Transverse colon (tissue), 4 donors: ENCODE measurements at regions not wholly inside any gene's neighbourhood (a gene's known extent, or its start where the extent isn't known, plus 50 kb on each side); places are given as distances from the start of the nearest gene placed in this dataset.
"Not testable (repeated sequence)": the region's sequence is repeated elsewhere in the genome, so short reads cannot be mapped to it uniquely, and the experiment has no call there.

ENCODE experiments used
- DNase-seq: peaks from one replicate; pipeline ENCODE4 v3.0.0-alpha.2; 2019
- H3K27ac ChIP-seq, 4 donors: fragments of 200-600 bp; sonication (generic); 2 replicates each; pipeline ENCODE4 v1.5.1; 2016 to 2018; ENCODE audit warnings: inconsistent platforms in 4 of 4
- H3K27me3 ChIP-seq: fragments of 200-600 bp; sonication (generic); 2 replicates; pipeline ENCODE4 v1.5.1; 2017; ENCODE audit warnings: inconsistent platforms
- H3K36me3 ChIP-seq, 4 donors: fragments of 200-600 bp; sonication (generic); 2 replicates each; pipeline ENCODE4 v1.5.1; 2017 to 2019; ENCODE audit warnings: inconsistent platforms in 4 of 4
- H3K4me1 ChIP-seq, 4 donors: fragments of 200-600 bp; sonication (generic); 2 replicates each; pipeline ENCODE4 v1.5.1; 2017 to 2020; ENCODE audit warnings: inconsistent platforms in 4 of 4
- H3K4me3 ChIP-seq, 4 donors: fragments of 200-600 bp; sonication (generic); 1 replicate in 1 of 4; 2 replicates in 3 of 4; pipeline versions ENCODE4 v1.5.1 to v1.6.1; 2017 to 2019; ENCODE audit warnings: inconsistent platforms in 4 of 4
- H3K9me3 ChIP-seq, 2 donors: fragments of 200-600 bp; sonication (generic); 2 replicates each; pipeline ENCODE4 v1.5.1; 2017 to 2019; ENCODE audit warnings: inconsistent platforms in 2 of 2
- CTCF ChIP-seq, 5 experiments: fragments of 200-600 bp in 3 of 5; fragments of 450-650 bp in 2 of 5; sonication (generic) in 3 of 5; IDR thresholded peaks; 1 replicate in 2 of 5; 2 replicates in 3 of 5; pipeline ENCODE4 v1.5.1; 2016 to 2017; ENCODE audit warnings: antibody characterized with exemption in 5 of 5, inconsistent platforms in 3 of 5, mild to moderate bottlenecking in 2 of 5, moderate library complexity in 1 of 5
- EP300 ChIP-seq: sonication (generic); formaldehyde crosslinking; IDR thresholded peaks from one replicate; pipeline ENCODE4 v1.6.1; 2017; ENCODE audit warnings: antibody characterized with exemption, low read depth
- POLR2A ChIP-seq: fragments of 450-650 bp; IDR thresholded peaks from one replicate; pipeline ENCODE4 v1.6.1; 2016; ENCODE audit warnings: antibody characterized with exemption, mild to moderate bottlenecking, moderate library complexity
- POLR2AphosphoS5 ChIP-seq, 3 donors: sonication (generic); formaldehyde crosslinking; IDR thresholded peaks; one replicate each; pipeline ENCODE4 v1.6.1; 2016; ENCODE audit warnings: antibody characterized with exemption in 3 of 3
- WGBS, 2 donors: methylation state at CpG; one replicate each; pipeline ENCODE4 v1.1.5; 2018; ENCODE audit warnings: low coverage in 1 of 2; 5-methylcytosine and 5-hydroxymethylcytosine counted together
- in situ Hi-C, 4 donors: fragments of 200-750 bp; cut with MboI; loops; one replicate each; pipeline versions ENCODE4 v1.15.0 to v1.15.1; 2017; ENCODE audit warnings: low sequenced_read_pairs in 3 of 4, low pct_ligation_motif_present in 1 of 4, low pct_unique_long_range_greater_than_20kb in 1 of 4
- intact Hi-C: fragments of 100-400 bp; cut with DNase I; formaldehyde crosslinking; loops from one replicate; pipeline ENCODE4 v1.15.1; 2023; ENCODE audit warnings: low total_unique reads

- Histone ChIP-seq H3K9me3 (no peaks in the 10 kb centered on the region), H3K27ac (no peak overlapping the region), H3K36me3 (no peaks in the 10 kb centered on the region), H3K27me3 (no peaks in the 10 kb centered on the region), H3K4me1 (no peaks in the 10 kb centered on the region), H3K4me3 (no peak overlapping the region)
- in situ Hi-C loops: loop anchor here in 3 of 4 donors (25.0 kb wide), 4 partner anchors 145 to 370 kb away; partner anchors contain the start of gene KLRB1 (in 1 of the 3)
- intact Hi-C loops: no loop called here
- WGBS, 2 donors: 86 to 100% methylated on average over 1 to 3 of the region's 3 CpGs
- TF ChIP-seq POLR2AphosphoS5 (IDR thresholded peaks at IDR 0.05): no peak
- TF ChIP-seq CTCF (IDR thresholded peaks at IDR 0.05): no peak
- TF ChIP-seq EP300: no peak
- TF ChIP-seq POLR2A: no peak
- DNase-seq: no peak
Observed at GRCh38 chr12:9342614-9343353, 134.6 kb upstream of the PZP start.

GRCh38 chr12:9341260-9341585, 133.0 kb upstream of the PZP start:
- H3K27me3 ChIP-seq: no peaks in the 10 kb centered on the region
- H3K36me3 ChIP-seq: no peaks in the 10 kb centered on the region
- H3K4me1 ChIP-seq: no peaks in the 10 kb centered on the region
- in situ Hi-C loops (loop anchor here in 3 of 4 donors (25.0 kb wide), 4 partner anchors 146 to 371 kb away; partner anchors contain the start of gene KLRB1 (in 1 of the 3)), intact Hi-C loops (no loop called here)
- 60 to 89% methylated on average over 1 to 2 of the region's 2 CpGs for WGBS, 2 donors
- no peaks in the 10 kb centered on the region for H3K9me3 ChIP-seq
- no peak for TF ChIP-seq CTCF (IDR thresholded peaks at IDR 0.05)
- TF ChIP-seq POLR2A: no peak
- no peak for TF ChIP-seq EP300
- TF ChIP-seq POLR2AphosphoS5 (IDR thresholded peaks at IDR 0.05): no peak
- DNase-seq: no peak
- no peak overlapping the region for H3K4me3 ChIP-seq
- no peak overlapping the region for H3K27ac ChIP-seq

- H3K4me3 ChIP-seq: no peak overlapping the region
- DNase-seq: no peak
- no peak overlapping the region for H3K27ac ChIP-seq
- in situ Hi-C loops: loop anchor here in 3 of 4 donors (25.0 kb wide), 4 partner anchors 147 to 372 kb away; partner anchors contain the start of gene KLRB1 (in 1 of the 3)
- H3K36me3 ChIP-seq: no peaks in the 10 kb centered on the region
- no peaks in the 10 kb centered on the region for H3K27me3 ChIP-seq
- intact Hi-C loops: no loop called here
- TF ChIP-seq EP300 (no peak), CTCF (IDR thresholded peaks at IDR 0.05) (no peak)
- H3K9me3 ChIP-seq: no peaks in the 10 kb centered on the region
- H3K4me1 ChIP-seq: no peaks in the 10 kb centered on the region
- 72 to 73% methylated on average over 5 to 8 of the region's 8 CpGs for WGBS, 2 donors
Observed at GRCh38 chr12:9340422-9341259, 132.4 kb upstream of the PZP start.

- DNase-seq: no peak
- in situ Hi-C loops: loop anchor here in 3 of 4 donors (10.0 to 25.0 kb wide), 5 partner anchors 150 to 375 kb away; partner anchors contain the start of gene KLRB1 (in 1 of the 3)
- intact Hi-C loops: no loop called here
Observed at GRCh38 chr12:9337656-9338055, 129.5 kb upstream of the PZP start.

GRCh38 chr12:9336375-9337011, 128.3 kb upstream of the PZP start:
- WGBS, 2 donors: 83 to 92% methylated on average over 4 to 7 of the region's 7 CpGs
- DNase-seq, H3K9me3 ChIP-seq, H3K4me1 ChIP-seq, H3K27me3 ChIP-seq, intact Hi-C loops, H3K27ac ChIP-seq, H3K4me3 ChIP-seq, H3K36me3 ChIP-seq: not testable (repeated sequence)
- in situ Hi-C loops: loop anchor here in 3 of 4 donors (10.0 to 25.0 kb wide), 5 partner anchors 151 to 376 kb away; partner anchors contain the start of gene KLRB1 (in 1 of the 3)

More at GRCh38 chr12:9337656-9338055, 129.5 kb upstream of the PZP start:
- TF ChIP-seq POLR2AphosphoS5 (IDR thresholded peaks at IDR 0.05) (no peak), EP300 (no peak), POLR2A (no peak), CTCF (IDR thresholded peaks at IDR 0.05) (no peak)
- Histone ChIP-seq H3K4me1 (no peaks in the 10 kb centered on the region), H3K9me3 (no peaks in the 10 kb centered on the region), H3K27ac (no peak overlapping the region), H3K4me3 (no peak overlapping the region), H3K27me3 (no peaks in the 10 kb centered on the region), H3K36me3 (no peaks in the 10 kb centered on the region)
